EL (cell line): ENCODE measurements at regions not wholly inside any gene's neighbourhood (a gene's known extent, or its start where the extent isn't known, plus 50 kb on each side); places are given as distances from the start of the nearest gene placed in this dataset.

Source experiments
- DNase-seq: peaks from one replicate; pipeline ENCODE4 v3.0.0-alpha.2; 2016

- peak; percentile 21 for DNase-seq
Measured at GRCh38 chr7:112594397-112594796, 113.6 kb downstream of the LSMEM1 start.

- DNase-seq: no peak
Measured at GRCh38 chr7:112596260-112596659, 115.5 kb downstream of the LSMEM1 start.

- DNase-seq: no peak
Measured at GRCh38 chr7:112596981-112597380, 116.2 kb downstream of the LSMEM1 start.

GRCh38 chr7:112603673-112604072 is 122.9 kb downstream of the LSMEM1 start:
- DNase-seq: no peak

GRCh38 chr7:112610636-112611035 is 129.8 kb downstream of the LSMEM1 start:
- DNase-seq: no peak

GRCh38 chr7:112615701-112616100 is 134.9 kb downstream of the LSMEM1 start:
- DNase-seq: no peak

- DNase-seq: no peak
Measured at GRCh38 chr7:112616295-112616694, 135.5 kb downstream of the LSMEM1 start.

GRCh38 chr7:112619343-112619742 is 138.6 kb downstream of the LSMEM1 start:
- no peak for DNase-seq

GRCh38 chr7:112622159-112622715 is 141.4 kb downstream of the LSMEM1 start:
- no peak for DNase-seq

GRCh38 chr7:112624416-112624815 is 143.6 kb downstream of the LSMEM1 start:
- DNase-seq: no peak

GRCh38 chr7:112630565-112630964 is 149.8 kb downstream of the LSMEM1 start:
- peak; percentile 8 for DNase-seq

- DNase-seq: no peak
Measured at GRCh38 chr7:112634107-112634506, 153.3 kb downstream of the LSMEM1 start.

- no peak for DNase-seq
Measured at GRCh38 chr7:112635742-112636141, 154.5 kb downstream of the TMEM168 start.

GRCh38 chr7:112638675-112639400 is 151.4 kb downstream of the TMEM168 start:
- DNase-seq: no peak

GRCh38 chr7:112640685-112641084 is 149.5 kb downstream of the TMEM168 start:
- no peak for DNase-seq

- DNase-seq: no peak
Measured at GRCh38 chr7:112646783-112647182, 143.4 kb downstream of the TMEM168 start.

GRCh38 chr7:112648781-112649180 is 141.4 kb downstream of the TMEM168 start:
- DNase-seq: no peak

GRCh38 chr7:112649560-112649959 is 140.6 kb downstream of the TMEM168 start:
- peak; percentile 28 for DNase-seq

- peak; percentile 45 for DNase-seq
Measured at GRCh38 chr7:112654322-112655216, 135.6 kb downstream of the TMEM168 start.

GRCh38 chr7:112665709-112666108 is 124.5 kb downstream of the TMEM168 start:
- DNase-seq: no peak

- no peak for DNase-seq
Measured at GRCh38 chr7:112668561-112668960, 121.6 kb downstream of the TMEM168 start.

- no peak for DNase-seq
Measured at GRCh38 chr7:112669306-112669705, 120.9 kb downstream of the TMEM168 start.

GRCh38 chr7:112670193-112670592 is 120.0 kb downstream of the TMEM168 start:
- no peak for DNase-seq

GRCh38 chr7:112678626-112679025 is 111.6 kb downstream of the TMEM168 start:
- DNase-seq: no peak
